Panc1 (cell line): ENCODE measurements at regions not wholly inside any gene's neighbourhood (a gene's known extent, or its start where the extent isn't known, plus 50 kb on each side); places are given as distances from the start of the nearest gene placed in this dataset.

ENCODE experiments used
- CTCF ChIP-seq: fragments of 450-650 bp; IDR thresholded peaks from 2 replicates; pipeline ENCODE4 v1.5.1; 2017; ENCODE audit warnings: mild to moderate bottlenecking
- POLR2AphosphoS5 ChIP-seq: IDR thresholded peaks from 2 replicates; pipeline ENCODE4 v1.6.1; 2012; ENCODE audit warnings: mild to moderate bottlenecking, low read depth, low read length, moderate library complexity
- SIN3A ChIP-seq: IDR thresholded peaks from 2 replicates; pipeline ENCODE4 v1.6.1; 2012; ENCODE audit warnings: low read depth, mild to moderate bottlenecking, low read length, moderate library complexity, borderline replicate concordance; ENCODE audit not compliant: insufficient read depth

- no peak for TF ChIP-seq SIN3A
- TF ChIP-seq CTCF, result no peak
- TF ChIP-seq POLR2AphosphoS5, result no peak
Observed at GRCh38 chrX:120775959-120776358, 99.7 kb downstream of the CT47B1 start.
